NCI-H2196 (cell line): ENCODE measurements at regions not wholly inside any gene's neighbourhood (a gene's known extent, or its start where the extent isn't known, plus 50 kb on each side); places are given as distances from the start of the nearest gene placed in this dataset.
A peak's percentile ranks its signal among the peaks of the same experiment; 100 is the strongest.
"Not testable (repeated sequence)": the region's sequence is repeated elsewhere in the genome, so short reads cannot be mapped to it uniquely, and the experiment has no call there.

Source experiments
- DNase-seq: peaks from one replicate; lab custom pipeline; 2025; ENCODE audit not compliant: unreplicated experiment; lab: John Stamatoyannopoulos, UW

GRCh38 chr12:131249246-131250027 is 295.7 kb downstream of the ADGRD1 start:
- no peak for DNase-seq

DNA sequence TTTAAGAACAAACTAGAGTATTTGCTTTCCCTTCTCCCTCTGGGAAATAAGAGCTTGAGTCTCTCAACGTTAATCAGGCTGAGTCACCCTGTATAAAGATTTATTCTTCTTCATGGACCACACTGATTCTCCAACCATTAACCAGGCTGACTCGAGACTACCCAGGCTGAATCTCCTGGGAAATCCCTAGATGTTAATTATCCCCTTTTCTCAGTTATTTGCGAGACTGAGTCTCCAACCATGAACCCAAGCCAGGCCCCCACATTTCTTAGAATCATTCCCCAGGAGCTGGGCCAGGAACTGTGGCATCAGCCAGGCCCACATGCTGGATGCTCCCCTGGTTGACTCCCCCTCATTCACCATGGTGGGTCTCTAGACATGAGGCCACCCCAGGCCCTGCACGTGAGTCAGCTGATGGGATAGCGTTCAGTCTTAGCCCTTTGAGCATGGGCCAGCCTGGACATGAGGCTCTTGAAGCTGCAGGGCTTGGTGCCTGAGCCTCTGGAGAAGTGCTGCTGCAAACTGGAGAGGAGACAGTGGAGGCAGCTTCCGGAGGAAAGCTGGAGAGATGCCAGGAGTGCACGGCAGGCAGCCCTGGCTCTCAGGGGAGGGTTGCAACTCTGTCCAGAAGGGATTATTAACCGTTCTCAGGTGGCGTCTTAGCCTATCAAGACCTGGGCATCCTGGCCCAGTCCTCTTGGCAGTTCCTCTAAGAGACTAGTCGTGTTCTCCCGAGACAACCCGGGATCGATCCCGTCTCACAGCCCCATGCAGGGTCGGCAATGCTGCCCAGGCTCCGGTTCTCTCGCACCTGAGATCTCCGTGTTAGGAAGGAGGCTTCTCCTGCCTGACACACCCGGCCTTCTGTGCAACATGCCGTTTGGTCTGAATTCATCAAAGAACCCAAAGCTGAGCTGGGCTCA is 296.6 kb downstream of the ADGRD1 start:
- DNase-seq, result no peak

- DNase-seq, result no peak
These were observed 297.2 kb downstream of the ADGRD1 start for GRCh38 chr12:131250951-131251315.

GRCh38 chr12:131251336-131252101 is 297.8 kb downstream of the ADGRD1 start:
- no peak for DNase-seq

- DNase-seq, result no peak
These were observed 299.8 kb downstream of the ADGRD1 start for GRCh38 chr12:131253376-131254026.

DNA sequence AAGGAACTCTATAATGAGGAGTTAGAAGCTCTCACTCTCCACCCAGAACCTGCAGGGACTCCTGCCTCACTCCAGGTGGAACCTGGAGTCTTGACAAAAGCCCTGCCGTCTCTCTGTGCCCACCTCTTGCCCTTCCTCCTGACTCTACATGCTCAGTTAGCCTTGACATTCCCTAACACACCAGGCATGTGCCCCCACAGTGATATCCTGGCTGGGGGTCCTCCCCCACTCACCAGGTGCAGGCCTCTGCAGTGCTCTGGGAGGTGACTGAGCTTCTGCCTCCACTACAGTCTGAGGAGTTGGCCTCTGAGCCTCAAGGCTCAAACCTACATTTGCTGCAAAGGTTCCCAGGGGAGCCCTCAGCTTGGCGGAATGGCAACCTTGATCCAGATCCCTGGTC is 300.7 kb downstream of the ADGRD1 start:
- no peak for DNase-seq

DNA sequence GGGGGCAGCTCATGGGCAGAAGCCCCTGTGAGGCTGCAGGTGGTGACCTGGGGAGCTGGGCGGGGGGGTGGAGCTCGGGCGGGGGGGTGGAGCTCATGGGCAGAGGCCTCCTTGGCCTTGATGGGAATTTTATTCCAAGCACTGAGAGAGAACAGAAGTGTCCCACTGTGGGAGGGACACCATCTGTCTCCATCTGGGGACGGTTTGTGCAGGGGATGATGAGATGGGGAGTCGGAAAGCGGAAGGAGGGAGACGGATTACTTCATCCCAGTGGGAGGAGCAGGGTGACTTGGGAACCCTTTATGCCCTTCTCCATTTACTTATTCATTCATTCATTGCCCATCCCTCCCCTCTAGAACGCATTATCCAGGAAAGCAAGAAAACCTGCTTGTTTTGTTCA is 304.7 kb downstream of the ADGRD1 start:
- no peak for DNase-seq

GRCh38 chr12:131260251-131260905 is 306.7 kb downstream of the ADGRD1 start:
- DNase-seq, result no peak

- DNase-seq, result no peak
These were observed 307.2 kb downstream of the ADGRD1 start for GRCh38 chr12:131260954-131261353.

GRCh38 chr12:131261906-131262305 is 308.2 kb downstream of the ADGRD1 start:
- DNase-seq, result peak; percentile 13

DNA sequence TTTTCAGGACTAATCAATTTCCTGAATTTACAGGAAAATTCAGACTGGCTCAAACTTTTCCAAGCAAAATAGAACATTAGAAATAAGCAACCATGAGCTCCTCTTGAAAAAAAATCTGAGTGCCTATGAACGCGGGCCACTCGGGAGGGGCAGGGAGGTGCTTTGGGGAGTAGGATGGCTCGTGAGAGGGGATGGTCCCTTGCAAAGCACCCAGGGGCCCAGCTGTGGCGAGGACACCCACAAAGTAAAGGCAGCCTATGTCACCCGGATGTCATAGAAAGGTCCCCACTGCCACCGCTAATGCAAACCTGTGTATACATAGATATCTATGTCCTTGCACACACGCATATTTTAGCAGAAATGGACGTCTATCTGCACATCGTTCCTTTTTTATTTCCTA is 309.9 kb downstream of the ADGRD1 start:
- no peak for DNase-seq

DNA sequence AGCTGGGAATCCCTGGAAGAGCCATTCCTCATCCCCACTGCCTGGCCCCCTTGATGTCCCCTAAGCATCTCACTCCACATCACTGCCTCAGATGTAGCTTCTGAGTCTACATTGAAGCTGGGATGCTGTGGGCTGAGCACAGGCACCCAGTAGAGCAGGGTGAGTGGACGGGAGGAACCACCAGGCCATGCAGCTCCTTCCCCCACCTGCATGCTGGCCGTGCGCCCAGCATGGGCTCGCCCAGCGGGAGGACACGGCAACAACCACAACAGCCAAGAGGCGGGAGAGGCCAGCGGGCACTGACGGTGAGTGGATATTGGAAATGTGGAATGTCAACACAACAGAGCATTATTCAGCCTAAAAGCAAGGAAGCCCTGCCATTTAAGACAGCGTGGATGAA is 310.9 kb downstream of the ADGRD1 start:
- peak; percentile 86 for DNase-seq

DNA sequence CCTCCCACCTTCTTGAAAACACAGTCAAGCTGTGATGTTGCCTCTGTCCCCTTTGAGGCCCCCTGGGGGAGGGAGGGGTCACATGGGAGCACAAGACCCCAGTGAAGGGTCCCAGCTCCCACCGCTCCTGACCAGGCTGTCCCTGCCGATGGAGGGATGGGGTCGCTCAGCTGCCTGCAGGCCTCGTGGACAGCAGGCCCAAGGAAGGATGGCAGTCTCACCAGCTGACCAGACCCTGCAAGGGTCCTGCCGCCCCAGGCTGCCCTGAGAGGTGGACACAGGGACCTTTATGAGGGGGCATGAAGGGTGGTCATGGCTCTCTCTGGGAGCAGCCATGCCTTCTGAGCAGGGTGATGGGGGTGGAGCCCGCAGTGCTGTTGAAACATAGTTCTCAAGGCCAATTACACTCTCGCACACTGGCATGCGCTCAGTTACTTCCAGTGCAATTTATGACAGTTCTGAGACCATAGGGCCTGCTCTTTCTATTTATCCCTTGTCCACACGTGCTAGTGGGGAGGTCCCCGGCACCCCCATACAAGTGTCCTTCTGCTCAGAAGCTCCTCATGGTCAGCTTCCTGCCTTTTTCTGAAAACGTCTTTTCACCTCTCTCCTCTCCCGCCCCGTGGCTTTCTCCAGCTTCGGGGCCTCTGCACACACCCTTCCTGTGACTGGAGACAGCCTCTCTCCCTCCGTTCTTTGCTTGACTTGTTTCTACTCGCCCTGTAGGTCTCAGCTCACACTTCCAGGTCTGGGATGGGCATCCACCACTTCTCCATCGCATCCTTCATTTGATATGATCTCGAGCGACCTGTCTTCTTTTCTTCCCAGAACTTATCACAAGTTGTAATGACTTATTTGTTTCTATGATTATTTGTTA is 313.1 kb downstream of the ADGRD1 start:
- DNase-seq, result no peak

DNA sequence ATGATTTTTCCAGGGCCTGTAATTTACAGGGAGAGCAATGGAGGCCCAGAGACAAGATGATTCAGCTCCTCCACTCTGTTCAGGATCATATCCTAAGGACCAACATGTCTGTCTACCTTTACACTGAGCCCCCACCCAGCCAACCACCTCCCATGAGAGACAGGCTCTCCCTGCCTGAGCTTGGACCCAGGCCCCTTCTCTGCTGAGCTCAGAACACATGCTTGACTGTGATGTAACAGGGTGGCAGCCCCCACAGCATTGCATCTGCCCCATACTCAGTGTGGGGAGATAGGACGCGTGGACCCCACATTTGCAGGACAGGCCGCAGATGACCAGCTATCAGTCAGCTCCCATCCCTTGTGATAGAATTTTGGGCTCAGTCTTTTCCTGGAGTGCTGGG is 313.9 kb downstream of the ADGRD1 start:
- DNase-seq, result no peak

- DNase-seq, result not testable (repeated sequence)
These were observed 314.4 kb downstream of the ADGRD1 start for GRCh38 chr12:131268123-131268522.

GRCh38 chr12:131268571-131268970 is 314.9 kb downstream of the ADGRD1 start:
- not testable (repeated sequence) for DNase-seq

GRCh38 chr12:131269551-131269950 is 315.8 kb downstream of the ADGRD1 start:
- DNase-seq, result no peak

DNA sequence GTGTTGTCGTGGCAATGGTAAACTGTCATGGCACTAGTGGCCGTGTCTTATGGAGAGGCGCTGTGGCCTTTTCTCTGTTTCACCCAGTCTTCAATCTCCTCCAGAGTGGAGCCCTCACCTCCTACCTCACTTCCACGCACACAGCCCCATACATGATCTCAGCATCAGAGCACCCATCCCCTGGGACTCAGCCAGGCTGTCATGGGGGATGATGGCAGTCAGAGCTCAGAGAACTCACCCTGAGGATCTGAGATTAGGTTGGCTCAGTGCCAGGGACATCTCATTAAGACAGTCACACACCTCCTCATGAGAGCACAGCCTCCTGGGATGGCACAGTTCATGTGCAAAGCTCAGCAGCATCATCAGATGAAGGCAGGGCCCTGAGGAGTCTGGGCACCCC is 316.3 kb downstream of the ADGRD1 start:
- DNase-seq, result not testable (repeated sequence)

GRCh38 chr12:131271724-131272123 is 318.0 kb downstream of the ADGRD1 start:
- DNase-seq, result no peak
